MCF 10A (cell line): ENCODE measurements at regions not wholly inside any gene's neighbourhood (a gene's known extent, or its start where the extent isn't known, plus 50 kb on each side); places are given as distances from the start of the nearest gene placed in this dataset.

Experiments
- BruUV-seq: library from RNA; stranded (reverse); fragments of 400-500 nt; replicated peaks from 2 replicates; lab custom pipeline; 2021; lab: Mats Ljungman, UMichigan
- CTCF ChIA-PET: fragments of 300-600 bp; sonication (Branson Sonifier 250); formaldehyde crosslinking; extraction: SDS; loops from one replicate; lab custom pipeline; 2021; ENCODE audit warnings: antibody characterized with exemption, inconsistent platforms; lab: Yijun Ruan, JAX
- POLR2A ChIA-PET: fragments of 300-600, 350-650 bp; sonication (Branson Sonifier 250); formaldehyde crosslinking; extraction: SDS; loops from one replicate; lab custom pipeline; 2020; ENCODE audit warnings: antibody characterized with exemption, inconsistent platforms; lab: Yijun Ruan, JAX
- DNase-seq: peaks from one replicate; pipeline ENCODE4 v3.0.0-alpha.2; 2018; ENCODE audit not compliant: unreplicated experiment
- H3K27ac Mint-ChIP-seq: one replicate; pipeline ENCODE4 v1.8.0; 2022; ENCODE audit warnings: mild to moderate bottlenecking, low read depth, mixed read lengths; ENCODE audit not compliant: unreplicated experiment
- H3K27me3 Mint-ChIP-seq: one replicate; pipeline ENCODE4 v1.8.0; 2022; ENCODE audit warnings: mixed read lengths; ENCODE audit not compliant: insufficient read depth, unreplicated experiment
- H3K36me3 Mint-ChIP-seq: one replicate; pipeline ENCODE4 v1.8.0; 2022; ENCODE audit warnings: mild to moderate bottlenecking, moderate library complexity, mixed read lengths; ENCODE audit not compliant: insufficient read depth, unreplicated experiment
- H3K4me1 Mint-ChIP-seq: one replicate; pipeline ENCODE4 v1.8.0; 2022; ENCODE audit warnings: mixed read lengths; ENCODE audit not compliant: insufficient read depth, unreplicated experiment
- H3K4me3 Mint-ChIP-seq: one replicate; pipeline ENCODE4 v1.8.0; 2022; ENCODE audit warnings: mild to moderate bottlenecking, moderate library complexity, mixed read lengths; ENCODE audit not compliant: unreplicated experiment
- H3K9me3 Mint-ChIP-seq: one replicate; pipeline ENCODE4 v1.8.0; 2022; ENCODE audit warnings: mixed read lengths; ENCODE audit not compliant: unreplicated experiment
- intact Hi-C: fragments of 100-400 bp; cut with micrococcal nuclease; formaldehyde crosslinking; loops from 2 replicates; pipeline ENCODE4 v1.14.1; 2022
- TF ChIP-seq, protein P1 (sequence below): fragments of 200-600 bp; IDR thresholded peaks from one replicate; pipeline ENCODE4 v1.8.0; 2022; ENCODE audit warnings: antibody characterized with exemption, mild to moderate bottlenecking; ENCODE audit not compliant: unreplicated experiment

- H3K9me3 Mint-ChIP-seq = no peaks in the 10 kb centered on the region
Observed at GRCh38 chr17:5870231-5870953, 199.8 kb upstream of the WSCD1 start.

DNA sequence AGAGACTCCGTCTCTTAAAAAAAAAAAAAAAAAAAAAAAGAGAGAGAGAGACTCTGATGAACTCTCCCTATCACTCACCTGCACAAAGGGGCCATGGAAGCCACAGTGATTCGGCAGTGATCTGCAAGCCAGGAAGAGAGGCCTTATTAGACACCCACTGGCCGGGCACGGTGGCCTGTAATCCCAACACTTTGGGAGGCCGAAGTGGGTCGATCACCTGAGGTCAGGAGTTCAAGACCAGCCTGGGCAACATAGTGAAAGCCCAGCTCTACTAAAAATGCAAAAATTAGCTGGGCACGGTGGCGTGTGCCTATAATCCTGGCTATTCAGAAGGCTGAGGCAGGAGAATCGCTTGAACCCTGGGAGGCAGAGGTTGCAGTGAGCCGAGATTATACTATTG, 198.5 kb upstream of the WSCD1 start:
- DNase-seq = no peak
- Mint-ChIP-seq H3K9me3 (no peaks in the 10 kb centered on the region), H3K36me3 (no peaks in the 10 kb centered on the region), H3K27ac (no peak overlapping the region), H3K27me3 (peaks cover 35% of the 10 kb centered on the region), H3K4me3 (no peak overlapping the region), H3K4me1 (no peaks in the 10 kb centered on the region)
- BruUV-seq = no TSS peak
- TF ChIP-seq, protein P1, sequence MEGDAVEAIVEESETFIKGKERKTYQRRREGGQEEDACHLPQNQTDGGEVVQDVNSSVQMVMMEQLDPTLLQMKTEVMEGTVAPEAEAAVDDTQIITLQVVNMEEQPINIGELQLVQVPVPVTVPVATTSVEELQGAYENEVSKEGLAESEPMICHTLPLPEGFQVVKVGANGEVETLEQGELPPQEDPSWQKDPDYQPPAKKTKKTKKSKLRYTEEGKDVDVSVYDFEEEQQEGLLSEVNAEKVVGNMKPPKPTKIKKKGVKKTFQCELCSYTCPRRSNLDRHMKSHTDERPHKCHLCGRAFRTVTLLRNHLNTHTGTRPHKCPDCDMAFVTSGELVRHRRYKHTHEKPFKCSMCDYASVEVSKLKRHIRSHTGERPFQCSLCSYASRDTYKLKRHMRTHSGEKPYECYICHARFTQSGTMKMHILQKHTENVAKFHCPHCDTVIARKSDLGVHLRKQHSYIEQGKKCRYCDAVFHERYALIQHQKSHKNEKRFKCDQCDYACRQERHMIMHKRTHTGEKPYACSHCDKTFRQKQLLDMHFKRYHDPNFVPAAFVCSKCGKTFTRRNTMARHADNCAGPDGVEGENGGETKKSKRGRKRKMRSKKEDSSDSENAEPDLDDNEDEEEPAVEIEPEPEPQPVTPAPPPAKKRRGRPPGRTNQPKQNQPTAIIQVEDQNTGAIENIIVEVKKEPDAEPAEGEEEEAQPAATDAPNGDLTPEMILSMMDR = no peak
- intact Hi-C loops = no loop called here
- POLR2A ChIA-PET = no interaction called here
- CTCF ChIA-PET = no interaction called here

More at GRCh38 chr17:5870231-5870953, 199.8 kb upstream of the WSCD1 start:
- H3K27me3 Mint-ChIP-seq = peaks cover 27% of the 10 kb centered on the region
- CTCF ChIA-PET = no interaction called here
- H3K4me3 Mint-ChIP-seq = no peak overlapping the region
- H3K36me3 Mint-ChIP-seq = no peaks in the 10 kb centered on the region
- no peak for DNase-seq
- no TSS peak for BruUV-seq
- POLR2A ChIA-PET = interaction anchor here (0.6 kb wide), 1 partner anchor 708 kb away, joined by 3 read pairs; no protein-coding TSS in a partner anchor
- TF ChIP-seq, protein P1 = no peak
- no peak overlapping the region for H3K27ac Mint-ChIP-seq
- intact Hi-C loops = no loop called here
- H3K4me1 Mint-ChIP-seq = no peaks in the 10 kb centered on the region

DNA sequence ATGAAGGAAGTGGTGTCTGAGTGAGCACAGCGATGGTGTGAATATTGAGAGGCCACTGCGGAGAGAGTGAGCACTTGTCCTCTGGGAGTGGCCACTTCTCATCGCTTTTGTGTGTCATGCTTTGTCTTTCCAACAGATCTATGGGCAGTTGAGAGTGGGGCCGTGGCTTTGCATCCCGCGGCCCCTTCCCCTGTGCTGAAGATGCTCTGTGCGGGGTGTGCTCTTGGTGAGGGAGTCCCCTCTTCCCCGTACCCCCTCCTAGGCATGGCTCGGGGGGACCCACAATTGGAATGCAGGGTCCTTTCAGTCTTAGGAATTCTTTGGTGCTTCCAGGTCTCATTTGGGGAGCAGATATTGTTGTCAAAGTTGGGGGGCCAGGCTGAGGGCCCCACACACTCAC, 197.3 kb upstream of the WSCD1 start:
- H3K4me1 Mint-ChIP-seq = no peaks in the 10 kb centered on the region

DNA sequence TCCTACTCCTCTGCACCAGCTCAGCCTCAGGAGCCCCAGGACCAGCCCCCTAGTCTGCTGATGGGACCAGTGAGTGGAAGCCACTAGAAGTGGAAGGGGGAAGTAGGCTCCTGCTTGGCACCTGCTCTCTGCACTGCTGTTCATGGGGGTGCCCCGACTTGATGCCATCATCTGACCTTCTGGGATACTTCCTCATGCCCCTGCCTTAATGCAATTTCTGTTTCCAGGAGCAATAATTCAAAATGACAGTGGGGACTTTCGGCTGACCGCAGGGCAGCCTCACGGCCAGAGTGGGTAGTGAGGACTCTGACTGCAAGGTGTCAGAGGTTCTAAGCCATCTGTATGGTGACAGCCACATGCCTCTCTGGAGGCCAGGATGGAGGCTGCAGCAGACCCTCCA, 196.4 kb upstream of the WSCD1 start:
- TF ChIP-seq, protein P1 = no peak
- intact Hi-C loops = no loop called here
- no peaks in the 10 kb centered on the region for H3K36me3 Mint-ChIP-seq
- no peak overlapping the region for H3K27ac Mint-ChIP-seq
- no peak overlapping the region for H3K4me3 Mint-ChIP-seq
- ChIA-PET CTCF (interaction anchor here (0.5 kb wide), 1 partner anchor 566 kb away, joined by 4 read pairs; no protein-coding TSS in a partner anchor), POLR2A (no interaction called here)
- DNase-seq = no peak
- H3K27me3 Mint-ChIP-seq = peaks cover 41% of the 10 kb centered on the region
- H3K4me1 Mint-ChIP-seq = no peaks in the 10 kb centered on the region
- no peaks in the 10 kb centered on the region for H3K9me3 Mint-ChIP-seq
- no TSS peak for BruUV-seq

More for the DNA sequence above, 197.3 kb upstream of the WSCD1 start:
- no TSS peak for BruUV-seq
- CTCF ChIA-PET = interaction anchor here (0.7 kb wide), 1 partner anchor 280 kb away, joined by 3 read pairs; no protein-coding TSS in a partner anchor
- Mint-ChIP-seq H3K27ac (no peak overlapping the region), H3K27me3 (peaks cover 41% of the 10 kb centered on the region), H3K9me3 (no peaks in the 10 kb centered on the region), H3K36me3 (no peaks in the 10 kb centered on the region), H3K4me3 (no peak overlapping the region)
- intact Hi-C loops = no loop called here
- DNase-seq = no peak
- TF ChIP-seq, protein P1 = no peak
- POLR2A ChIA-PET = no interaction called here
